Left ventricle myocardium inferior (tissue), 1 donor: ENCODE measurements at regions not wholly inside any gene's neighbourhood (a gene's known extent, or its start where the extent isn't known, plus 50 kb on each side); places are given as distances from the start of the nearest gene placed in this dataset.

ENCODE experiments used
- DNase-seq: peaks from one replicate; pipeline ENCODE4 v3.0.0-alpha.2; 2020
- H3K27ac ChIP-seq: fragments of 200-600 bp; replicated peaks from 2 replicates; pipeline ENCODE4 v1.8.0; 2021
- H3K27me3 ChIP-seq: fragments of 200-600 bp; 2 replicates; pipeline ENCODE4 v1.8.0; 2021; ENCODE audit warnings: low read depth
- H3K36me3 ChIP-seq: fragments of 200-600 bp; 2 replicates; pipeline ENCODE4 v1.8.0; 2021
- H3K4me1 ChIP-seq: fragments of 200-600 bp; 2 replicates; pipeline ENCODE4 v1.8.0; 2021
- H3K4me3 ChIP-seq: fragments of 200-600 bp; 2 replicates; pipeline ENCODE4 v1.8.0; 2021; ENCODE audit warnings: mild to moderate bottlenecking, moderate library complexity
- H3K9me3 ChIP-seq: fragments of 200-600 bp; replicated peaks from 2 replicates; pipeline ENCODE4 v1.8.0; 2021
- CTCF ChIP-seq: fragments of 200-600 bp; IDR thresholded peaks from 2 replicates; pipeline ENCODE4 v1.8.0; 2021; ENCODE audit warnings: antibody characterized with exemption, mild to moderate bottlenecking, borderline replicate concordance
- intact Hi-C: fragments of 100-400 bp; cut with micrococcal nuclease; formaldehyde crosslinking; loops from one replicate; pipeline ENCODE4 v1.11.0; 2022
- donor health status: DM: no; HTN: yes; CAD: no; lungs with severe emphysema.

GRCh38 chr11:30749268-30749667 is 163.1 kb upstream of the MPPED2 start:
- H3K27me3 ChIP-seq = no peaks in the 10 kb centered on the region
- DNase-seq = no peak
- no peaks in the 10 kb centered on the region for H3K4me1 ChIP-seq
- H3K36me3 ChIP-seq = no peaks in the 10 kb centered on the region
- intact Hi-C loops = no loop called here
- peaks cover 11% of the 10 kb centered on the region for H3K9me3 ChIP-seq
- no peak overlapping the region for H3K4me3 ChIP-seq
- no peak for TF ChIP-seq CTCF
- no peak overlapping the region for H3K27ac ChIP-seq

- no peak overlapping the region for H3K4me3 ChIP-seq
- DNase-seq = no peak
- no peaks in the 10 kb centered on the region for H3K9me3 ChIP-seq
- no peaks in the 10 kb centered on the region for H3K4me1 ChIP-seq
- intact Hi-C loops = no loop called here
- TF ChIP-seq CTCF = no peak
- no peak overlapping the region for H3K27ac ChIP-seq
- H3K27me3 ChIP-seq = no peaks in the 10 kb centered on the region
- H3K36me3 ChIP-seq = no peaks in the 10 kb centered on the region
These were observed 154.9 kb upstream of the MPPED2 start for GRCh38 chr11:30741039-30741550.

GRCh38 chr11:30740091-30740490 is 153.9 kb upstream of the MPPED2 start:
- Histone ChIP-seq H3K27me3 (no peaks in the 10 kb centered on the region), H3K36me3 (no peaks in the 10 kb centered on the region), H3K4me1 (no peaks in the 10 kb centered on the region), H3K9me3 (no peaks in the 10 kb centered on the region), H3K27ac (no peak overlapping the region), H3K4me3 (no peak overlapping the region)
- no peak for DNase-seq
- intact Hi-C loops = no loop called here
- TF ChIP-seq CTCF = no peak

- intact Hi-C loops = no loop called here
- TF ChIP-seq CTCF = peak; percentile 38
- H3K4me3 ChIP-seq = no peak overlapping the region
- no peak overlapping the region for H3K27ac ChIP-seq
- H3K36me3 ChIP-seq = no peaks in the 10 kb centered on the region
- no peaks in the 10 kb centered on the region for H3K9me3 ChIP-seq
- H3K27me3 ChIP-seq = no peaks in the 10 kb centered on the region
- no peaks in the 10 kb centered on the region for H3K4me1 ChIP-seq
- DNase-seq = no peak
These were observed 149.8 kb upstream of the MPPED2 start for GRCh38 chr11:30735946-30736345.

GRCh38 chr11:30733748-30734147 is 147.6 kb upstream of the MPPED2 start:
- DNase-seq = no peak
- intact Hi-C loops = no loop called here
- H3K4me3 ChIP-seq = no peak overlapping the region
- H3K4me1 ChIP-seq = no peaks in the 10 kb centered on the region
- H3K27me3 ChIP-seq = no peaks in the 10 kb centered on the region
- no peak overlapping the region for H3K27ac ChIP-seq
- H3K36me3 ChIP-seq = no peaks in the 10 kb centered on the region
- TF ChIP-seq CTCF = no peak
- no peaks in the 10 kb centered on the region for H3K9me3 ChIP-seq

- H3K36me3 ChIP-seq = no peaks in the 10 kb centered on the region
- DNase-seq = no peak
- intact Hi-C loops = no loop called here
- no peaks in the 10 kb centered on the region for H3K27me3 ChIP-seq
- no peak overlapping the region for H3K27ac ChIP-seq
- no peak for TF ChIP-seq CTCF
- H3K4me1 ChIP-seq = no peaks in the 10 kb centered on the region
- no peaks in the 10 kb centered on the region for H3K9me3 ChIP-seq
- no peak overlapping the region for H3K4me3 ChIP-seq
These were observed 143.9 kb upstream of the MPPED2 start for GRCh38 chr11:30730011-30730410.
